SK-N-MC (cell line): ENCODE measurements at regions not wholly inside any gene's neighbourhood (a gene's known extent, or its start where the extent isn't known, plus 50 kb on each side); places are given as distances from the start of the nearest gene placed in this dataset.

Source experiments
- EZH2 ChIP-seq: fragments of 200-600 bp; sonication (generic); IDR thresholded peaks from one replicate; pipeline ENCODE4 v1.6.1; 2017; ENCODE audit warnings: antibody characterized with exemption
- FOXP2 ChIP-seq: optimal IDR thresholded peaks from 2 replicates; pipeline ENCODE3; 2011; ENCODE audit warnings: mild to moderate bottlenecking, moderate library complexity; ENCODE audit not compliant: insufficient read depth; ENCODE audit errors: extremely low read length, control extremely low read depth
- POLR2AphosphoS5 ChIP-seq: IDR thresholded peaks from 2 replicates; pipeline ENCODE4 v1.6.1; 2012; ENCODE audit warnings: mild to moderate bottlenecking, low read depth, low read length, borderline replicate concordance

GRCh38 chr4:152243206-152243605 is 292.7 kb downstream of the FBXW7 start:
- TF ChIP-seq EZH2 (no peak), POLR2AphosphoS5 (no peak), FOXP2 (no peak)
